ENCODE measurements at regions not wholly inside any gene's neighbourhood (a gene's known extent, or its start where the extent isn't known, plus 50 kb on each side); places are given as distances from the start of the nearest gene placed in this dataset.

- H3K27ac ChIP-seq (ENCODE audit: low read depth in 1 of 2, low read length in 2 of 2), result no peak overlapping the region
- Mint-ChIP-seq H3K4me3 (no peak overlapping the region), H3K27ac (no peak overlapping the region), H3K9me3 (no peaks in the 10 kb centered on the region), H3K27me3 (ENCODE audit: low read depth in 3 of 3) (peaks cover 0 to 3% (median 0%) of the 10 kb centered on the region in 3 donors), H3K36me3 (no peaks in the 10 kb centered on the region), H3K4me1 (no peaks in the 10 kb centered on the region)
- intact Hi-C loops (cut with micrococcal nuclease), result loop anchor here in 1 of 2 donors (10.0 kb wide), 1 partner anchor 698 kb away; no protein-coding TSS in a partner anchor
- no peaks in the 10 kb centered on the region for H4K20me1 ChIP-seq (ENCODE audit: insufficient read depth, low read length)
- DNase-seq, result no peak
- no peaks in the 10 kb centered on the region for H3K9me3 ChIP-seq (replicated peaks in 1 of 2; ENCODE audit: control insufficient read depth in 1 of 2, insufficient read depth in 1 of 2, low read length in 2 of 2)
- H3K4me1 ChIP-seq (ENCODE audit: control insufficient read depth in 1 of 2, insufficient read depth in 2 of 2, low read length in 2 of 2), result no peaks in the 10 kb centered on the region
- no peak overlapping the region for H3K4me3 ChIP-seq (replicated peaks in 1 of 3; ENCODE audit: low read depth in 2 of 3, low read length in 3 of 3)
- TF ChIP-seq CTCF (IDR thresholded peaks at IDR 0.05), result no peak
- H3K27me3 ChIP-seq (ENCODE audit: control insufficient read depth in 2 of 2, insufficient read depth in 2 of 2, low read length in 2 of 2), result no peaks in the 10 kb centered on the region
- H3K36me3 ChIP-seq (replicated peaks in 1 of 2; ENCODE audit: control insufficient read depth in 1 of 2, insufficient read depth in 2 of 2, low read length in 2 of 2), result no peaks in the 10 kb centered on the region
- no peak overlapping the region for H3K9ac ChIP-seq (ENCODE audit: insufficient read depth, low read length, poor library complexity, severe bottlenecking)
- no peak overlapping the region for H2AFZ ChIP-seq (ENCODE audit: insufficient read depth, low read depth, low read length, poor library complexity, severe bottlenecking)
- H3K79me2 ChIP-seq (ENCODE audit: insufficient read depth, low read length), result no peaks in the 10 kb centered on the region
- H3K4me2 ChIP-seq (replicated peaks; ENCODE audit: extremely low read depth, low read length, poor library complexity, severe bottlenecking), result no peak overlapping the region
These were observed 98.6 kb downstream of the OGFRL1 start for GRCh38 chr6:71387179-71387578.

GRCh38 chr6:71388068-71388744, 99.6 kb downstream of the OGFRL1 start:
- no peak overlapping the region for H3K4me3 ChIP-seq (replicated peaks in 1 of 3; ENCODE audit: low read depth in 2 of 3, low read length in 3 of 3)
- no peak overlapping the region for H3K27ac Mint-ChIP-seq
- H4K20me1 ChIP-seq (ENCODE audit: insufficient read depth, low read length), result no peaks in the 10 kb centered on the region
- no peak for DNase-seq
- no peaks in the 10 kb centered on the region for H3K9me3 ChIP-seq (replicated peaks in 1 of 2; ENCODE audit: control insufficient read depth in 1 of 2, insufficient read depth in 1 of 2, low read length in 2 of 2)
- no peak overlapping the region for H3K27ac ChIP-seq (ENCODE audit: low read depth in 1 of 2, low read length in 2 of 2)
- H3K27me3 ChIP-seq (ENCODE audit: control insufficient read depth in 2 of 2, insufficient read depth in 2 of 2, low read length in 2 of 2), result no peaks in the 10 kb centered on the region
- TF ChIP-seq CTCF (IDR thresholded peaks at IDR 0.05), result no peak
- H3K9ac ChIP-seq (ENCODE audit: insufficient read depth, low read length, poor library complexity, severe bottlenecking), result no peak overlapping the region
- intact Hi-C loops (cut with micrococcal nuclease), result loop anchor here in 1 of 2 donors (10.0 kb wide), 1 partner anchor 697 kb away; no protein-coding TSS in a partner anchor
- no peaks in the 10 kb centered on the region for H3K36me3 ChIP-seq (replicated peaks in 1 of 2; ENCODE audit: control insufficient read depth in 1 of 2, insufficient read depth in 2 of 2, low read length in 2 of 2)
- H3K9me3 Mint-ChIP-seq, result no peaks in the 10 kb centered on the region
- H3K36me3 Mint-ChIP-seq, result no peaks in the 10 kb centered on the region
- H3K4me2 ChIP-seq (replicated peaks; ENCODE audit: extremely low read depth, low read length, poor library complexity, severe bottlenecking), result no peak overlapping the region
- H3K79me2 ChIP-seq (ENCODE audit: insufficient read depth, low read length), result no peaks in the 10 kb centered on the region
- no peaks in the 10 kb centered on the region for H3K4me1 ChIP-seq (ENCODE audit: control insufficient read depth in 1 of 2, insufficient read depth in 2 of 2, low read length in 2 of 2)
- no CpG with 5 or more reads among the region's 1 CpG for WGBS (ENCODE audit: insufficient coverage)
- peaks cover 0 to 3% (median 0%) of the 10 kb centered on the region in 3 donors for H3K27me3 Mint-ChIP-seq (ENCODE audit: low read depth in 3 of 3)
- no peak overlapping the region for H3K4me3 Mint-ChIP-seq
- no peak overlapping the region for H2AFZ ChIP-seq (ENCODE audit: insufficient read depth, low read depth, low read length, poor library complexity, severe bottlenecking)
- H3K4me1 Mint-ChIP-seq, result no peaks in the 10 kb centered on the region

Measured in CD14-positive monocyte (primary cell).